Liver (tissue), 8 donors: ENCODE measurements at regions not wholly inside any gene's neighbourhood (a gene's known extent, or its start where the extent isn't known, plus 50 kb on each side); places are given as distances from the start of the nearest gene placed in this dataset.

Source experiments
- DNase-seq: peaks from one replicate; pipeline ENCODE4 v3.0.0-alpha.2; 2017; ENCODE audit warnings: low spot score
- H3K27ac ChIP-seq, 2 donors: one replicate each; pipeline ENCODE4 v1.7.0; 2013; ENCODE audit warnings: inconsistent platforms in 2 of 2, low read length in 2 of 2, control low read depth in 1 of 2, low read depth in 1 of 2, mild to moderate bottlenecking in 1 of 2
- H3K27me3 ChIP-seq, 4 donors: one replicate each; pipeline versions ENCODE4 v1.6.1 to v1.7.0; 2013; ENCODE audit warnings: low read length in 3 of 4, inconsistent platforms in 1 of 4, mild to moderate bottlenecking in 1 of 4, moderate library complexity in 1 of 4; ENCODE audit not compliant: control insufficient read depth in 4 of 4, insufficient read depth in 4 of 4
- H3K36me3 ChIP-seq, 4 donors: one replicate each; pipeline versions ENCODE4 v1.6.1 to v1.7.0; 2013; ENCODE audit warnings: low read length in 3 of 4, mild to moderate bottlenecking in 3 of 4, low read depth in 1 of 4, moderate library complexity in 1 of 4; ENCODE audit not compliant: control insufficient read depth in 4 of 4, insufficient read depth in 3 of 4
- H3K4me1 ChIP-seq, 4 donors: one replicate each; pipeline versions ENCODE4 v1.6.1 to v1.7.0; 2013; ENCODE audit warnings: low read length in 3 of 4, mild to moderate bottlenecking in 3 of 4, moderate library complexity in 1 of 4; ENCODE audit not compliant: control insufficient read depth in 4 of 4, insufficient read depth in 4 of 4
- H3K4me3 ChIP-seq, 3 donors: one replicate each; pipeline versions ENCODE4 v1.6.1 to v1.7.0; 2013; ENCODE audit warnings: low read length in 3 of 3, control low read depth in 1 of 3, low read depth in 1 of 3, mild to moderate bottlenecking in 1 of 3
- H3K9ac ChIP-seq, 2 donors: one replicate each; pipeline ENCODE4 v1.7.0; 2013; ENCODE audit warnings: low read length in 2 of 2, mild to moderate bottlenecking in 2 of 2, moderate library complexity in 2 of 2, control low read depth in 1 of 2, low read depth in 1 of 2
- H3K9me3 ChIP-seq, 4 donors: one replicate each; pipeline versions ENCODE4 v1.6.1 to v1.7.0; 2013; ENCODE audit warnings: low read length in 3 of 4; ENCODE audit not compliant: control insufficient read depth in 4 of 4
- EGR1 ChIP-seq, 2 donors: IDR thresholded peaks; 2 replicates each; pipeline ENCODE4 v1.6.1; 2016 to 2018; ENCODE audit warnings: antibody characterized with exemption in 2 of 2, low read depth in 2 of 2
- RAD21 ChIP-seq, 2 donors: IDR thresholded peaks; 2 replicates each; pipeline ENCODE4 v1.6.1; 2016; ENCODE audit warnings: antibody characterized with exemption in 2 of 2, mild to moderate bottlenecking in 2 of 2
- REST ChIP-seq: IDR thresholded peaks from 2 replicates; pipeline ENCODE4 v1.6.1; 2016; ENCODE audit warnings: antibody characterized with exemption, mild to moderate bottlenecking
- RXRA ChIP-seq, 2 donors: IDR thresholded peaks; 2 replicates each; pipeline ENCODE4 v1.6.1; 2017 to 2018; ENCODE audit warnings: antibody characterized with exemption in 2 of 2, mild to moderate bottlenecking in 1 of 2
- TAF1 ChIP-seq: conservative IDR thresholded peaks from 2 replicates; pipeline ENCODE4 v1.6.1; 2016; ENCODE audit warnings: antibody characterized with exemption, mild to moderate bottlenecking
- WGBS: extraction: QIAGEN DNeasy Blood & Tissue Kit; methylation state at CpG from one replicate; pipeline ENCODE4 v1.1.7; 2013; 5-methylcytosine and 5-hydroxymethylcytosine counted together
- TF ChIP-seq, protein P1 (sequence below): IDR thresholded peaks from 2 replicates; pipeline ENCODE4 v1.6.1; 2016; ENCODE audit warnings: antibody characterized with exemption
- TF ChIP-seq, protein P2 (sequence below): fragments of 150-350 bp; IDR thresholded peaks from 2 replicates; pipeline ENCODE4 v1.5.1; 2017; ENCODE audit warnings: improper control_type of control experiment, low read depth, low read length; ENCODE audit not compliant: missing input control
- donor health status: healthy.
- donor health status: healthy.
- donor health status: healthy.
- donor health status: healthy.
- donor health status: healthy.

DNA sequence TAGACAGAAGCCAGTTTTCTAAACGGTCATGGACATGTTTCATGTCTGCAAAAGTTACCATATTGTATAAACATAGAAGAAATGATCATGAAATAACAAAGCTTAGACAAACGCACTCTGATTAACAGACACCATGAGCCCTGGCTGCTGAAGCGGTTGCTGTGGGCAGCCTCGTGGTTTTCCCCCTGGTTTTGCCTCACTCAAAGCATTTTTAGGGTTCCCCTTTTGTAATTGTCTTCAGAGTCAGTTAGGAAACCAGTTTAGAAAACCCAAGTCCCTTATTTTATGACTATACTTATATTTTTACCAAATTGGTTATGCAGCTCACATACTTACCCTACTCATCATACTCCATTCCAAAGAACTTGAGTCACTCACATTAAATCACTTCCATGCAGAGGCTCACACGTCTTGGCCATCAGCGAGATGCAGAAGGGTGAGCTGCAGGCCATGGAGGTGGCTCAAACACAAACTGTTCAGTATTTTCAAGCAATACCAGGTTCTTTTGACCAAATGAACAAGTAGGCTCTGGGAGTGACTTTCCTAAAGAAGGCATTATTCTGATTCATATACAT, 105.6 kb upstream of the SALL3 start:
- peak; percentile 14 for DNase-seq
- H3K36me3 ChIP-seq = no peaks in the 10 kb centered on the region
- H3K27ac ChIP-seq = no peak overlapping the region
- TF ChIP-seq EGR1 (IDR thresholded peaks at IDR 0.05; ENCODE audit: low read depth in 2 of 2) (no peak), RXRA (IDR thresholded peaks at IDR 0.05) (no peak), TAF1 (no peak)
- TF ChIP-seq, protein P1, sequence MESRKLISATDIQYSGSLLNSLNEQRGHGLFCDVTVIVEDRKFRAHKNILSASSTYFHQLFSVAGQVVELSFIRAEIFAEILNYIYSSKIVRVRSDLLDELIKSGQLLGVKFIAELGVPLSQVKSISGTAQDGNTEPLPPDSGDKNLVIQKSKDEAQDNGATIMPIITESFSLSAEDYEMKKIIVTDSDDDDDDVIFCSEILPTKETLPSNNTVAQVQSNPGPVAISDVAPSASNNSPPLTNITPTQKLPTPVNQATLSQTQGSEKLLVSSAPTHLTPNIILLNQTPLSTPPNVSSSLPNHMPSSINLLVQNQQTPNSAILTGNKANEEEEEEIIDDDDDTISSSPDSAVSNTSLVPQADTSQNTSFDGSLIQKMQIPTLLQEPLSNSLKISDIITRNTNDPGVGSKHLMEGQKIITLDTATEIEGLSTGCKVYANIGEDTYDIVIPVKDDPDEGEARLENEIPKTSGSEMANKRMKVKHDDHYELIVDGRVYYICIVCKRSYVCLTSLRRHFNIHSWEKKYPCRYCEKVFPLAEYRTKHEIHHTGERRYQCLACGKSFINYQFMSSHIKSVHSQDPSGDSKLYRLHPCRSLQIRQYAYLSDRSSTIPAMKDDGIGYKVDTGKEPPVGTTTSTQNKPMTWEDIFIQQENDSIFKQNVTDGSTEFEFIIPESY = no peak
- H3K4me3 ChIP-seq = no peak overlapping the region
- peaks cover 0 to 3% (median 2%) of the 10 kb centered on the region in 4 donors for H3K27me3 ChIP-seq
- WGBS = 67% methylated on average over 6 of the region's 6 CpGs
- H3K9me3 ChIP-seq = no peaks in the 10 kb centered on the region
- no peaks in the 10 kb centered on the region for H3K4me1 ChIP-seq
- H3K9ac ChIP-seq = no peak overlapping the region

- peak; percentile 33 for DNase-seq
- no peaks in the 10 kb centered on the region for H3K36me3 ChIP-seq
- no peak overlapping the region for H3K4me3 ChIP-seq
- H3K27me3 ChIP-seq = peaks cover 0 to 2% (median 1%) of the 10 kb centered on the region in 4 donors
- H3K9ac ChIP-seq = no peak overlapping the region
- 47% methylated on average over 11 of the region's 11 CpGs for WGBS
- no peaks in the 10 kb centered on the region for H3K4me1 ChIP-seq
- H3K27ac ChIP-seq = no peak overlapping the region
- no peaks in the 10 kb centered on the region for H3K9me3 ChIP-seq
- TF ChIP-seq, protein P2, sequence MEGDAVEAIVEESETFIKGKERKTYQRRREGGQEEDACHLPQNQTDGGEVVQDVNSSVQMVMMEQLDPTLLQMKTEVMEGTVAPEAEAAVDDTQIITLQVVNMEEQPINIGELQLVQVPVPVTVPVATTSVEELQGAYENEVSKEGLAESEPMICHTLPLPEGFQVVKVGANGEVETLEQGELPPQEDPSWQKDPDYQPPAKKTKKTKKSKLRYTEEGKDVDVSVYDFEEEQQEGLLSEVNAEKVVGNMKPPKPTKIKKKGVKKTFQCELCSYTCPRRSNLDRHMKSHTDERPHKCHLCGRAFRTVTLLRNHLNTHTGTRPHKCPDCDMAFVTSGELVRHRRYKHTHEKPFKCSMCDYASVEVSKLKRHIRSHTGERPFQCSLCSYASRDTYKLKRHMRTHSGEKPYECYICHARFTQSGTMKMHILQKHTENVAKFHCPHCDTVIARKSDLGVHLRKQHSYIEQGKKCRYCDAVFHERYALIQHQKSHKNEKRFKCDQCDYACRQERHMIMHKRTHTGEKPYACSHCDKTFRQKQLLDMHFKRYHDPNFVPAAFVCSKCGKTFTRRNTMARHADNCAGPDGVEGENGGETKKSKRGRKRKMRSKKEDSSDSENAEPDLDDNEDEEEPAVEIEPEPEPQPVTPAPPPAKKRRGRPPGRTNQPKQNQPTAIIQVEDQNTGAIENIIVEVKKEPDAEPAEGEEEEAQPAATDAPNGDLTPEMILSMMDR = peak; percentile 39
- TF ChIP-seq RAD21 (IDR thresholded peaks at IDR 0.05) (peak; percentile 33 to 72), REST (no peak)
These were observed 104.4 kb upstream of the SALL3 start for GRCh38 chr18:78875016-78875777.
